ENCODE measurements at regions not wholly inside any gene's neighbourhood (a gene's known extent, or its start where the extent isn't known, plus 50 kb on each side); places are given as distances from the start of the nearest gene placed in this dataset.

DNA sequence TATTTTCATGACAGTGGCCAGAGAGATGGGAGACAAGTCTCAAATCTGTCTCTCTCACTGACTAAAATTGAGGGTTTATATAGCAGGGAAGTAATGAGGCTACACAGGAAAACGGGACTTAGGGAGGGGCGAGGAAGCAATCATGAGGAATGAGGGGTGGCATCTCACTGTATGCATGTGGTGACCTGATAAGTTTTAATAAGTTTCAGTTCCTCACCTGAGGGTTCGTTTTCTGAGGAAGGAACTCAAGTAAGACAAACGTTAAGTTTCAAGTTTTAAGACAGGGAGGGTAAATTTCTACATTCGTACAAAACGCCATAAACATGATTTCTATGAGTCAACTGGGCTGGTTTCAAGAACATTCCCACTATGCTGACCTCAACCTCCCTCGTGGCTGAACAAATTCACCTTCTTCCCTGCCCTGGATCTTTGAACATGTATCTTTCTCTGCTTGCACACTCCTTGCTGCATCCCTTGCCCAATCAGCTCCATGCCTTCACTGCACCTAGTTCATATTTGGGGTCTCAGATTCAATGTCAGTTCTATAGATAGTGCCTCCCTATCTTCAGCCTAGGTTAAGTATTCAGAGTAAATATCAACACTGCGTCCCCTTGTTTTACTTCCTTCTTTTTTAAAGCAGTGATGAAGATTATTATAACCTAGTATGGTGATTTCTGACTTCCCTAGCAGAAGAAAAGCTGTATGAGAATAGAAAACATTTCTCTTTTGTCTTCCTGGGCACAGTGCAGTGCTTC lies 53.3 kb upstream of the CNTNAP5 start:
- no peak for DNase-seq
